Ecto neural progenitor cell (in vitro differentiated cells): ENCODE measurements at regions not wholly inside any gene's neighbourhood (a gene's known extent, or its start where the extent isn't known, plus 50 kb on each side); places are given as distances from the start of the nearest gene placed in this dataset.
A peak's percentile ranks its signal among the peaks of the same experiment; 100 is the strongest.
"Not testable (repeated sequence)": the region's sequence is repeated elsewhere in the genome, so short reads cannot be mapped to it uniquely, and the experiment has no call there.

ENCODE experiments used
- DNase-seq: peaks from one replicate; pipeline ENCODE4 v3.0.0-alpha.2; 2018; ENCODE audit warnings: low spot score

- DNase-seq, result no peak
Observed at GRCh38 chr19:30817965-30818567, 445.9 kb downstream of the ZNF536 start.

DNA sequence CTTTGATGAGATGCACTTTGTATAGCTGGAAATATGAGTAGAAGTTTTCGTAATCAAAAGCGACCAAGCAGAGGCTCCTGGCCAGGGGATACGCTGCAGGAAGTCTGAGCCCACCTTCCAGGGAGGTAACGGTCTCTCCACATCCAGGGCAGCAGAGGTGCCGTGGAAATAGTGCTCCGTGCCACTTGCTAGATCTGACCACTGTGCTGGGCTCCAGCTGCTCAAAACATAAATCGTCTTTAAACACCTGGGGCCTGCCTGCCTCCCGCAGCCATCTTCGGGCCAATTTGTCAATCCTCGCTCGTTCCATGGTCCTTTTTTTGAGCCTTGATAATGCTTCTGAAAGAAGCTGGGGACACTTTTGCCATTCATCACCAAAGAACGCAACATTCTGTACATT lies 445.0 kb downstream of the ZNF536 start:
- no peak for DNase-seq

DNA sequence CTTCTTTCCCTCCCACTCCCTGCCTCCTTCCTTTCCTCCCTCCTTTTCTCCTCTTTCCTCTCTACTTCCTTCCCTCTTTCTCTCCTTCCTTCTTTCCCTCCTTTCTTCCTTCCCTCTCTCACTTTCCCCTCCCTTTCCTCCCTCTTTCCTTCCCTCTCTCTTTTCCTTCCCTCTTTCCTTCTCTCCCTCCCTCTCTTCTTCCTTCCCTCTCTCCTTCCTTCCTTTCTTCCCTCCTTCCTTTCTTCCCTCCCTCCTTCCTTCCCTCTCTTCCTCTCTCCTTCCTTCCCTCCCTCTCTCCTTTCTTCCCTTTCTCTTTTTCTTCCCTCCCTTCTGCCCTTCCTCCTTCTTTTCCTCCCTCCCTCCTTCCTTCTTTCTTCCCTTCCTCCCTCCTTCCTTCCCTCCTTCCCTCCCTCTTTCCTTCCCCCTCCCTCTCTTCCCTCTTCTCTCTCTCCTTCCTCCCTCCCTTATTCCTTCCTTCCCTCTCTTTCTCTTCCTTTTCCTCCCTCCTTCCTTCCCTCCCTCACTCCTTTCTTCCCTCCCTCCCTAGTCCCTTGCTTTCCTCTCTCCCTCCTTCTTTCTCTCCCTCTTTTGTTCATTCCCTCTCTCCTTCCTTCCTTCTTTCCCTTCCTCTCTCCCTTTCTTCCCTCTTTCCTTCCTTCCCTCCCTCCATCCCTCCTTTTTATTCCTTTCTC lies 443.9 kb downstream of the ZNF536 start:
- no peak for DNase-seq

GRCh38 chr19:30812099-30812678 lies 440.0 kb downstream of the ZNF536 start:
- DNase-seq, result no peak

GRCh38 chr19:30811397-30812098 lies 439.4 kb downstream of the ZNF536 start:
- no peak for DNase-seq

GRCh38 chr19:30810726-30811125 lies 438.5 kb downstream of the ZNF536 start:
- no peak for DNase-seq

GRCh38 chr19:30807278-30807677 lies 435.1 kb downstream of the ZNF536 start:
- no peak for DNase-seq

- no peak for DNase-seq
Observed at GRCh38 chr19:30806311-30806710, 434.1 kb downstream of the ZNF536 start.

DNA sequence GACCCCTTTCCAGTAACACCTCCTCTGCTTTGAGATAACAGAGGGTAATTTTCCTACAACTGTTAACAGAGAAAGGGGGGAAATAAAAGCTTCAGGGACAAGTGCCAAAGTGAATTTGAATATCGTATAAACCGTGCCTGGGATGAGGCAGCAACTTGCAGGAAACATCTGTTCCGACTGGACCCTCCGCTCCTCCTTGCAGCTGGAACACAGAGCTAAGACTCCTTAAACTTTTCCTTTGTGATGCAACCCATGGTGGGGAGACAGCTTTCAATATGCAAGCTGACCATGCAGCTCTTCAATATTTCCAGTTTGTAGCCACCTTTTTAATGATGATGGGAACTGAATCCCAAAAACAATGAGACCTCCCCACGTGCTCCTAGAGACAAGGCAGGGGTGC lies 432.6 kb downstream of the ZNF536 start:
- no peak for DNase-seq

GRCh38 chr19:30804333-30804732 lies 432.1 kb downstream of the ZNF536 start:
- DNase-seq, result not testable (repeated sequence)

- DNase-seq, result peak; percentile 5
Observed at GRCh38 chr19:30802424-30803013, 430.3 kb downstream of the ZNF536 start.

GRCh38 chr19:30799865-30800755 lies 427.9 kb downstream of the ZNF536 start:
- peak; percentile 74 for DNase-seq

DNA sequence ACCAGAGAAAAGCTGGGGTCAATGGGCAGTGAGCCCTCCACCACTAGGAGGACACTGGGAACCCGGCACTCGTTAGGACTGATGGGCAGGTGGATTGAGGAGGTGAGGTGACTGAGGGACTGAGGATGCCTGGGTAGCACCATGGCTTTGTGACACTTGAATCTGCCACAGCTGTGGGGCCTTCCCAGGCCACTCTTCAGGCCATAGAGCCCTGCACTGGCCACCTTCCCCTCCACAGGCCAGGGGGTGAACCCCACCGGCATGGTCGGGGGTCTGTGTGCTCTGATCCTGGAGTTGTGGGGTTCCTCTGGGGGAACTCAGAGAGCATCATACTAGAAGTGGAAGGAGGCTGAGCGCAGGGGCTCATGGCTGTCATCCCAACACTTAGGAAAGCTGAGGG lies 423.5 kb downstream of the ZNF536 start:
- peak; percentile 19 for DNase-seq

- peak; percentile 11 for DNase-seq
Observed at GRCh38 chr19:30792561-30793505, 420.6 kb downstream of the ZNF536 start.

- peak; percentile 34 for DNase-seq
Observed at GRCh38 chr19:30791088-30791487, 418.9 kb downstream of the ZNF536 start.

- DNase-seq, result peak; percentile 7
Observed at GRCh38 chr19:30790056-30790680, 418.0 kb downstream of the ZNF536 start.

DNA sequence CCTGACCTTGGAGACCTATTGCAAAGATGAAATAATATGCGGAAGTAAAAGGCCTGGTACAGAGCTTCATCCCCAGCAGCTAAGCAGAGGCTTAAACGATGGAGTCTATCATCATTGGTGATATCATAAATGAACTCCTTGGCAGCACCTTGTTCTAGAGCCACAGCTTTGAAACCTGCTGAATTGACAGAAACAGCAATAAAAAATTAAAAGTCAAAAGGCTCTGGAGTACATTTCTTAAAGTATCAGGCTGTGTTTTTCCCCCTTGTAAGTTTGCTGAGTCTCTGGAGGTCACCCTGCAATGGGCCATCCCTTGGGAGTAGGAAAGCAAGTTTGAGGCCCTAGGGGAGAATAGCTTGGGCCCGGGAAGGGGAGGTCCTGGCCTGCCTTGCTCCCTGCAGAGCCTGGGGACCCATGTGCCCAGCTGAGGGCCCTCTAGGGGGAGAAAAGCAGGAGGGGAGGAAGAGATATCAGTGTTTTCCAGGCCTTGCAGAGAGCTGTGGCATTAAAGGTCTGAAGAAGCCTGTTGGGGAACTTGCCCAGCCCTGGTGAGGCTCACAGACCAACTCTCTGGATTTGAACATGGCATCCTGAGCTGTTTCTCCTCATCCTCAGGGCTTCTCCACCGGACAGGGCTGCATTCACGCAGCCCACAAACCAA lies 416.1 kb downstream of the ZNF536 start:
- peak; percentile 17 for DNase-seq

DNA sequence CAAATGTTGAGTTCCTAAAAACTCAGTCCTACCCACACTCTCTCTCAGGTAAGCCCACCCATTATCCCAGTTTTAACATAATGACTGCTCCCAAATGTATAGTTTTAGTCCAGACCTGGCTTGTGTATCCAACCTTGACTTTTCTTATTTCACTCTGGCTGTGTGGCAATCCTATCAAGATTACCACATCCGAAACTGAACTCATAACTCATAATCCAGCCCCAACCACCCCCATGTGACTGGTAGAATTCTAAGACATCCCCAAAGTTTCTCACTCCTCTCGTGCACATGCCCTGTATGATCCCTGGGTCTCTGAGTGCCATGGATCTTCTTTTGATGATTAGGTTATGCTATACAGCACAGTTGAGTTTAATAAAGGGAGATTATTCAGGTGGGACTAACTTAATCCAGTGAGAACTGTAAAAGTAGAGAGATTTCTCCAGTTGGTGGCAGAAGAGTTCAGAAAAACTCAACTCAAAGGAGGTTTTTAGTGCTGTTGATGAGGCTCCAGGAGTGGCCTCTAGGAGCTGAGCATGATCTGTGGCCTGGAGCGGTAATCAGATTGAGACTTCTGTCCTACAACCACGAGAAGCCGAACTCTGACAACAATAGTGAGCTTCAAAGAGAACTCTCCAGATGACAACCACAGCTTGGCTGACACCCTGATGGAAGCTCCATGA lies 413.4 kb downstream of the ZNF536 start:
- peak; percentile 14 for DNase-seq
